Activated CD4-positive, CD25-positive, alpha-beta regulatory T cell treated with anti-CD3 and anti-CD28 coated beads, Interleukin-2, amount 50 U/mL, for 16 hours (primary cell): ENCODE measurements at regions not wholly inside any gene's neighbourhood (a gene's known extent, or its start where the extent isn't known, plus 50 kb on each side); places are given as distances from the start of the nearest gene placed in this dataset.

Experiments
- DNase-seq: peaks from one replicate; pipeline ENCODE4 v3.0.0-alpha.2; 2020; ENCODE audit warnings: low read depth, low spot score

- no peak for DNase-seq
Observed at GRCh38 chr1:83725735-83726360, 273.1 kb downstream of the TTLL7 start.

- no peak for DNase-seq
Observed at GRCh38 chr1:83718338-83718737, 280.6 kb downstream of the TTLL7 start.

GRCh38 chr1:83717785-83718184, 281.1 kb downstream of the TTLL7 start:
- DNase-seq = no peak

DNA sequence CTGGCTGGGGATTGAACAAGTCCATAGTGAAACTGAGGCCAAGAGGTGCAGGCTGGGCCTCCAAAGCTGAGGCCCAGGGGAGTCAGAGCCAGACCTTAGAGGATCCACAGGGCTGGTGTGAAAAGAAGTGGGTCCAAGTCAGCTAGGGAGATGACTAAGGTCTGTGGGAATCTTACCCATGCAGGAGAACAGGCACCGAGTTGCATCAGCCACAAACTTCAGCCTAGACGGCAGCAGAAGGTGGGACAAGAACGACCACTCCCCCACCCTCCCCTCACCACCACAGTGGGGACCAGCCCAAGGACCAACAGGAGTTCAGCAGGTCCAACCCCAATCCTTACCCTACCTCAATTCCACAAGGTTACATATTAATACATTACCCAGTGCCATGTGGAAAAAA, 282.3 kb downstream of the TTLL7 start:
- DNase-seq = no peak

- DNase-seq = no peak
Observed at GRCh38 chr1:83715550-83715949, 283.4 kb downstream of the TTLL7 start.

GRCh38 chr1:83709662-83710061, 289.3 kb downstream of the TTLL7 start:
- DNase-seq = no peak

DNA sequence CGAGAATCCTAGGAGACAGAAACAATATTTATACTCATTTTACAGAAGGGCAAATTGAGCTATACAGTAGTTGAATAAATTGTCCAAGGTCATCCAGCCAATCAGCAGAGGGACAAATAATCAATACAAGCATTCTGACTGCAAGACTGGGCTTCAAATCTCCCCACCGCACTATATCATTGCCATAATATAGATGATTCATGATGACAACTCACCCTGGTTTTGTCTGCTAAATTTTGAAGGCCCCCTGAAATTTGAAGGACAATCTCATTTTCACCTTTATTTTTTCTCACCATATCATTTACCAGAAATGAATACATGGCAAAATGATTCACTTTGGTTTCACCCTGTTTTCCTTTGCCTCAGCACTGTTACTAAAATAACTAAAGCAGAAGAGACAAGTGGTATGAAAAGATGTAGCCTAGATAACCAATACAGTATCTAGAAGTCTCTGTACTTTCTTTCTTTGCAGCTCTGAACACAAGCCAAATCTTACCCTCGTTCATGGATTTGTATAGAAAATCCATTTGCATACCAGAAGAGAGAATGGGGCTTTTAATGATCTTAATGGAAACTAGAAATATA, 292.5 kb downstream of the TTLL7 start:
- DNase-seq = no peak

DNA sequence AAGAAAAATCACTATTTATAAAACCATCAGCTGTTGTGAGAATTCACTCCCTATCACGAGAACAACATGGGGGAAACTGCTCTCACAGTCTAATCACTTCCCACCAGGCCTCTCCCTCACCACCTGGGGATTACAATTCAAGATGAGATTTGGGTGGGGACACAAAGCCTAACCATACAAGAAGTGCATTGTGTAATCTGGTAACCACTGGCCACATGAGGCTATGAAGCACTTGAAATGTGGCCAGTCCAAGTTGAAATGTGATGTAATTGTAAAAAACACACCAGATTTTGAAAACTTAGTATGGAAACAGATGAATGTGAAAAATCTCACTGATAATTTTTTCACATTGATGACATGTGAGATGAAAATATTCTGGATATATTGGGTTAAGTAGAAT, 293.8 kb downstream of the TTLL7 start:
- DNase-seq = no peak

DNA sequence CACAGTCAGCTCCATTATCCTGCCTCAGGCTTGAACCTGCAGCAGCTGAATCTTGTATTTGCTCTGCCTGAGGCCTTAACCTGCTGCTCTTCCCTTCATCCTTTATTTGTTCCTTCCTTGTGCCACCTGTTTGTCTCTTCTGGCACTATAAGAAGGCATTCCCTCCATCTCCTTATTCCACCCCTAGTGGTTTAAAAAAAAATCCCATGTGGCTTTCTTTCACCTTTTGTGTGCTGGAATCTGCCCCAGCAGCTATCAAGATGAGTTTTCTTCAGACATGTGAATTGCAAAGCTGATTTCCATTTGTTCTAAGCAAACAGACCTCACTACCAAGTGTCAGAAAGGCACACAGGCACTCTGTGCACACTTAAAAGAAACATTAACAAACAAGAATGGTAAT, 294.6 kb downstream of the TTLL7 start:
- no peak for DNase-seq

GRCh38 chr1:83702356-83702755, 296.6 kb downstream of the TTLL7 start:
- no peak for DNase-seq

GRCh38 chr1:83701355-83701754, 297.6 kb downstream of the TTLL7 start:
- no peak for DNase-seq

DNA sequence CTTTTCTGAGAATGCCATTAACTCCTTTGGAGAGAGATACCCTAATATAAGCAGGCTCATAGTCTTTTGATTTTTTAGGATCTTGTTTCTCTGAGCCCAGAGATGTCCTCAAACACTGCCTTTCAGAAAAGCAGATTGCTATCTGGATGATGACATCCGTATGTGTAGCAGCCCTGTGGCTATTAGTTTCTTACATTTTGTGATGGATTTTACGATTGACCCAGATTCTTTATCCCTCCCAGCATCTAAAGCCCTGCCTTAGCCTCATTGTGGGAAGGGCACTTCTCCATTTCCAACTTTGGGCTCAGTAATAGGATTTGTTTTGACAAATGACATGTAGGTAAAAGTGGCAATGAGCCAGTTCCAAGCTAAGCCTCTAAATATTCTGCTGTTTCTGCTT, 300.3 kb downstream of the TTLL7 start:
- no peak for DNase-seq

- DNase-seq = no peak
Observed at GRCh38 chr1:83697961-83698360, 301.0 kb downstream of the TTLL7 start.

DNA sequence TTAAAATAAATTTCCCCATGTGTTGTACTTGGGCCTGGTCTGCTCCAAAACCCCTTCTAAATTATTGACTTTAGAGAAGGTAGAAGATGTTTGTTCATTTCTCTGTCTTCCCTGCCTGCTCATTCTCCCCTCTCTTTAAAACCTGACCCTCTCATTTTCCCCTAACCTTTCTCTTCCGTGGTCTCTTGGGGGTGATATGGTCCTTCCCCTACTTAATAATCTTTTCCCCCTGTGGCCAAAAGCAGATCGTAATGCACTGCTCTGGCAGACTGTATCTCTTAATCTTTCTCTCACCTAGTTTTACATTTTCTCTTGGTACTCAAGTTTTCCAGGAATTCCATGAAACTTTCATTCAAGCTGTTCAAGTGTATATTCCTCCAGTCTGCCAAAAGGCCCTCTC, 301.7 kb downstream of the TTLL7 start:
- DNase-seq = no peak

GRCh38 chr1:83694449-83694848, 304.5 kb downstream of the TTLL7 start:
- no peak for DNase-seq

DNA sequence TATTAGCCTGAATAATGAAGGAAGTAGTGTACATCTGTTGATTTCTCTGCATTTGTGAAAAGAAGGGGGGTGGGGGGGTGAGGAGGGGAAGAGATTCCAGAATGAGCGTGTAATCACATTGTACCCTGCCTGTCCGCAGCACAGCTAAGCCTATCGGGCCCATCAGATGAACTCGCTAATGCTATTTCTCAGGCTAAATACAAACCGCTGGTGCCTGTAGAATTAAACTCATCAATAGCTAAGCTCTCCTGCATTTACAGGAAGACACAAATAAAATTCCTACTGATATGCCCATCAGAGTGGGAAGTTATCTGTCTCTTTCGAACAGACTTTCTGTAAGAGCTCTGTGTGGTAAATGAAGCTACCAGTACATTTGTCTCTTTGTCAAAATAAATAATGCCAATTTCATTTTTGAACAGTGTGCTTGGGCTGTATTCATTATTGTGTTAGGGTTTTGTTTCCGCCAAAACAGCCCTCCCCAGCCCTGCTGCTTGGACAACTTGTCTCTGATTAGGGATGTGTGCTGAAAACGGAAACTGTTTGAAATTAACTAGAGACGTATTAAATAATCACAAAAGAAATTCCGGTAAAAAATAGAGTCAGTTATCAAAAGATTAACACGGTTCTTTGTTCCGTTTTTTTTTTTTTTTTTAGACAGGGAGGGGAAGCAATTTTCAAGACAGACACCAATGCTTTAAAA, 305.4 kb downstream of the TTLL7 start:
- DNase-seq = no peak

GRCh38 chr1:83692524-83693381, 306.2 kb downstream of the TTLL7 start:
- DNase-seq = no peak

DNA sequence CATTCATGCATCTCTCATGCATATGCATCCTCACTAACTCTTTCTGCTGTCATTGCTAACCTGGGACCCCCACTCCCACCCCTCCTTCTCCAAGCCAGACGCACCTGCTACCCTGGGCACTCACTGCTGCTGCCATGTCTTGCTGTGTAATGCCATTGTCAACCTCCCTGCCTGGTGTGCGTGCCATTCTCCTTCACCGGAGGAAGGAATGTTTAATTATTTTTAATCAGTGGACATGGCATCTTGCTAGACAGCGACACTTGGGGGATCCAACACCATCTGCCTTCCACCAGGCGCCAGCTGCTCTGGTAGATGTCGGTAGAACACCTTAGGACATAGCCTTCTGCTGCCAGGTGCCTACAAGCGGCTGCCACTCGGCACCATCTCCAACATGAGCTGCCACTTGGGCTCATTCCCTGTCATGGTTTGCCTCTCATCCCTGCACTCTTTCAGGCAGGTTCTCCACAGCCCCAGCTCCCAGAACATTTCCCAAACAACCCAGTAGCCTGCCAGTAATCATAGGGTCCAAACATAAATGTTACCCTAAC, 306.9 kb downstream of the TTLL7 start:
- DNase-seq = no peak

DNA sequence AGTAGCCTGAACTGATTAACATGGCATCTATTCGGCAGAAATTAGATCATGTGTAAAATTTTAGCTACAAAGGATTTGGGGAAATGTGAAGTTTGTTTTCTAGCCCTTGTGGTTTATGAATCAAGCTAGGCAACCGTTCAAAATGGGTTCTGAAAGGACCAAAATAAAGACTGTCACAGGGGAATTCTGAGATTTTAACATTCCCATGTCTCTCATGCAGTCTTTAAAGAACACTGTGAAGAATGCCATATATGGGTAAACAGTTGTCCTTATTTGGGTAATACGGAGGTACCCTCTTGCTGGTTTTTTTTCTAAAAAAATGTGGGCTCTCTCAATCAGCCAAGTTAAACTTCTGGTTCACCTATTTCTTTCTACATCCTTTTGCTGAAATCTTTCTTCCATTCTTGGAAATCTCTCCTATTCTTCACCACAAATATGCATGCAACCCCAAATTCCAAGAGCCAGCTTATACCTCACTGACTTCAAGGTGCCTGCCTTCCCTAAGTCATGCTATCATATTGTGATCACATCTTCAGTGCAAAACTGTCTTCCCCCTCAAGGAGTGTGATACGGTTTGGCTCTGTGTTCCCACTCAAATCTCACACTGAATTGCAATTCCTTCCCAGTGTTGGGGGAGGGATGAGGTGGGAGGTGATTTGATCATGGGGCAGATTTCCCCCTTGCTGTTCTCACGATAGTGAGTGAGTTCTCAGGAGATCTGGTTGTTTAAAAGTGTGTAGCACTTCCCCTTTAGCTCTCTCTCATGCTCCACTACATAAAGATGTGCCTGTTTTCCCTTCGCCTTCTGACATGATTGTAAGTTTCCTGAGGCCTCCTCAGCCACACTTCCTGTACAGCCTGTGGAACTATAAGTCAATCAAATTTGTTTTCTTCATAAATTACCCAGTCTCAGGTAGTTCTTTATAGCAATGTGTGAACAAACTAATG, 308.7 kb downstream of the TTLL7 start:
- no peak for DNase-seq

- no peak for DNase-seq
Observed at GRCh38 chr1:83682132-83682531, 316.8 kb downstream of the TTLL7 start.

GRCh38 chr1:83676106-83676505, 322.8 kb downstream of the TTLL7 start:
- no peak for DNase-seq
